GM19463 (cell line): ENCODE measurements at regions not wholly inside any gene's neighbourhood (a gene's known extent, or its start where the extent isn't known, plus 50 kb on each side); places are given as distances from the start of the nearest gene placed in this dataset.
"Not testable (repeated sequence)": the region's sequence is repeated elsewhere in the genome, so short reads cannot be mapped to it uniquely, and the experiment has no call there.

ENCODE experiments used
- ATAC-seq: cut with Tn5 transposase; IDR thresholded peaks from one replicate; pipeline ENCODE4 v1.9.1; 2021; ENCODE audit warnings: mild to moderate bottlenecking, moderate library complexity; ENCODE audit not compliant: unreplicated experiment

- no peak for ATAC-seq
These were observed 118.6 kb upstream of the SKOR2 start for GRCh38 chr18:47370052-47370451.

- ATAC-seq: not testable (repeated sequence)
These were observed 102.6 kb upstream of the SKOR2 start for GRCh38 chr18:47354061-47354460.

GRCh38 chr18:47346016-47346415, 94.6 kb upstream of the SKOR2 start:
- no peak for ATAC-seq

- ATAC-seq: no peak
These were observed 93.8 kb upstream of the SKOR2 start for GRCh38 chr18:47345291-47345690.

DNA sequence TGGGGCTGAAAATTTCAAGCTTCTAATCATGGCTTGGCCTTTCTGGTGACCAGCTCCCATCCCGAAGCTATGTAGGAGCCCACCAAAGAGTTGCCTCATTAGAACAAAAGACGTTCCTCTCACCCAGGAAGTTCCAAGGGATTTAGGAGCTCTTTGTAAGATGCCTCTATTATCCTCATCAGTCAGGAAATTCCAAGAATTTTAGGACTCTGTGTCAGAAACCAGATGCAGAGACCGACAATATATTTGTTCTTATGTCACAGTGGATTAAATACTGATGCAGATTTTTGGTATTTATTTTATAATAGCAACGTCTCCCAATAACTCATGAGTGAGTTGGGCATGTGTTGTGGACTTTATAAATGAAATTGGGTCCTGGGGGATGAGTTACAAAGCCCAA, 91.8 kb upstream of the SKOR2 start:
- ATAC-seq: no peak

GRCh38 chr18:47342566-47342965, 91.1 kb upstream of the SKOR2 start:
- ATAC-seq: no peak

DNA sequence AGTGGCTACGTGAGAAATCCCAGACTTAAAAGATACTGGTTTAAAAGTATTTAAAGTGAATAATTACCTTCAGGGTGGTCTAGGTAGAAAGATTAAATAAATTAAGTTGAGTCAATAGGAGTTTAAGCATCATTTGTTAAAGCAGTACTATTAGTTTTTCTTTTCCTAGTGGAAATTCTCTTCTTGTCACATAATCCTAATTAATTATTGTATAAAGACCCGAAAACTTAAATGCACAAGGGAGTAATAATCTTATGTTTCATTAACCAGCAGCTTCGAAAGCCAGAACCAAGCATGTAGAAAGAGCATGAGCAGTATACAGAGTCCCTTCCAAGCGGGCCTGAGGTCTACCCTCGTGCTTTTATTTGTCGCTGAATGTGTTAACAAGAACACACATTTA, 90.2 kb upstream of the SKOR2 start:
- no peak for ATAC-seq

- no peak for ATAC-seq
These were observed 83.5 kb upstream of the SKOR2 start for GRCh38 chr18:47334966-47335365.

DNA sequence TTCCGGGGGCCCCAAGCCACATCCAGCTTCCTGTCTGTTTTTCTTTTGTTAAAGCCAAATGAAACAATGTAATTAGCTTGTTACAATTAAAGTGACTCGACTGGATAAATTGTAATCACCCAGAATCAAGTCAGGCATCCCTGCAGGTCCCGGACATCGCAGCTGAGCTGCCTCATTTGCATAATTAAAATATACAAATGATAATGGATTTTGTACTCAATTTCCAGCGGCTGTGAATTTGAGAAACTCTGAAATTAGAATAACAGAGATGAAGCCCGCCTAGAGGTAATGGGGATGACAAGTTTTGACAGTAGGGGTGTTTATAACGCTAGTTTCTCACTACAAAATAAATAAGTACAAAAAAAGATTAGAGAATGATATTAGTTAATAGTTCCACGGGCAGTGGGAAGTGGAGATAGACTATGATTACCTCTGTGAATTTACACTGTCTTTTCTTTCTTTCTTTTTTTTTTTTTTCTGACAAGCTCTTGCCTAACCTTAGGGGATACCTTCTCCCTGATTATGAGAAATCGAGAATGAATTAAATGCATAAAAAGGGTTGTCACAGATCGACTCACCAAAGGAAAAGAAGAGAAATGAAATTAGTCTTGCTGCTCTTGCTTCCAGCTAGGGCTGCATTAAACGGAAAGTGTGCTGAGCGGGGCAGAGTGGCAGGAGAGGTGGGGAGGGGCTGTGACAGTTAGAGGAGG, 82.6 kb upstream of the SKOR2 start:
- ATAC-seq: no peak

- no peak for ATAC-seq
These were observed 80.2 kb upstream of the SKOR2 start for GRCh38 chr18:47331641-47332040.

GRCh38 chr18:47331026-47331425, 79.6 kb upstream of the SKOR2 start:
- ATAC-seq: no peak

DNA sequence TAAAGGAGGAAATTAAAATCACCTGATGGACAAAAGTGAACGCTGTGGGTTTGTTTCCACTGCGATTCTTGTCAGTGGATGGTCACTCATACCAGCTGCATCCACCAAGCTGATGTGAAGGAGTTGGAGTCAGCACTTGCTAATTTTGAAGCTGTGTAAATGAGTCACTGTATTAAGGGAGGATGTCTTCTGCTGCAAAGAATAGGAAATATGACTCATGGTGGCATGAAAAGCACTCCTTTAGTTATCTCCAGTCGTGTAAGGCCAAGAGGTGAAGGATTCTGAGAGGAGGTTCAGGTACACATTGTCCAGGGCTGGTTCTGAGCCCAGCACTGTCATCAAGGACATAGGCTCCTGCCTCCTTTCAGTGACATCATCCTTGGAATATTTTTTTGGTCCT, 71.7 kb upstream of the SKOR2 start:
- ATAC-seq: no peak

GRCh38 chr18:47321815-47322214, 70.4 kb upstream of the SKOR2 start:
- no peak for ATAC-seq

GRCh38 chr18:47317824-47318508, 66.5 kb upstream of the SKOR2 start:
- ATAC-seq: no peak

DNA sequence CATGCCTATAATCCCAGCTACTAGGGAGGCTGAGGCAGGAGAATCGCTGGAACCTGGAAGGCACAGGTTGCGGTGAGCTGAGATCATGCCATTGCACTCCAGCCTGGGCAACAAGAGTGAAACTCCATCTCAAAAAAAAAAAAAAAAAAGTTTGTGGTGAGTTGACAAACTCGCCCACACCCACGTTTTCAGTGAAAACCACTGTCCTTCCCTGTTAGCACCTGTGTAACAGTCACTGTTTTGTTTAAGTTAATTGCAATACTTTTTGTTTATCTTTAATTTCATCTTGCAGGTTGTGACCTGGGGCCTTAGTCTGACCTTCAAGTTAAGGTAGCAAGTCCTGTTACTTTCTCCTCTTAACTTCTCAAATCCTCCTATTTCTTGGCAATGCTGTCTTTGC, 65.5 kb upstream of the SKOR2 start:
- no peak for ATAC-seq

DNA sequence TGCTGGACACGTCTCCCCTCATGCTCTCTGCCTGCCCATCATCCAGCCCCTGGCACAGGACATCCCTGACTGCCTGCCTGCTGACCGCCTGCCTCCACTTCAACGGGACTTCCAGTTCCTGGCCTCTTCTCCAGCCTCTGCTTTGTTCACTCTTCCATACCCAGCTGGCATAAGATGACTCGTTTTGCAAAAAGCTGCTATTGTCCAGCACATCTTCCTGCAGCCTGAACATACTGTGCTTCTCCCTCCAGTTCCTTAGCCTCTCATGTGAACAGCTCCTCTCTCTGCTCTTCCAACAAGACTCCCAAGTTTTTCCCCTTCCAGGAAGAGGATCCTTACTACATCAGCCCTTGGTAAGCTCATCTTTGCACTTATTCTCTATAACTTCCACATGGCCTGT, 62.4 kb upstream of the SKOR2 start:
- ATAC-seq: no peak

DNA sequence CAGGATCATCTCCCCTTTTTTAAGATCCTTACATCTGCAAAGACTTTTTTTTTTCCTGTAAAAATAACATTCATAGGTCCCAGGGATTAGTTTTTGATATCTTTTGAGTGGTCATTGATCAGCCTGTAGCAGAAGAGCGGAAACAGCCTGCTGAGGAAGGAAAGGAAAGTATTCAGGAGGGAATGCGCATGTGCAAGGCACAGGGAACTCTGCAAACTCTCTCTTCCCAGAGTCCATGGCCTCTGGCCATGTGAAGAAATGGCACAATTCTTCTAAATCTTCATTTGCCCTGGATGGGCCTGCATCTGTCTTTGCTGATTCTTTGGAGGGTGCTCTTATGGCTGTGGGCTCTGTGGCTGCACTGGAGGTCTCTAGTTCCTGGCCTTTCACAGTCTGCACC, 60.1 kb upstream of the SKOR2 start:
- ATAC-seq: no peak
